Mucosa of descending colon (tissue), 3 donors: ENCODE measurements at regions not wholly inside any gene's neighbourhood (a gene's known extent, or its start where the extent isn't known, plus 50 kb on each side); places are given as distances from the start of the nearest gene placed in this dataset.

ENCODE experiments used
- ATAC-seq: fragments of 200-7000 bp; cut with Tn5 transposase; one replicate; pipeline ENCODE4 v1.9.1; 2020; ENCODE audit warnings: mild to moderate bottlenecking, moderate library complexity
- DNase-seq, 3 donors: peaks; one replicate each; pipeline ENCODE4 v3.0.0-alpha.2; 2020
- H3K36me3 ChIP-seq: fragments of 200-600 bp; one replicate; pipeline ENCODE4 v1.8.0; 2021; ENCODE audit warnings: low read depth, mild to moderate bottlenecking
- H3K4me1 ChIP-seq: fragments of 200-600 bp; one replicate; pipeline ENCODE4 v1.8.0; 2021; ENCODE audit warnings: low read depth, mild to moderate bottlenecking
- H3K4me3 ChIP-seq: fragments of 200-600 bp; one replicate; pipeline ENCODE4 v1.8.0; 2021; ENCODE audit warnings: mild to moderate bottlenecking
- H3K9me3 ChIP-seq: fragments of 200-600 bp; one replicate; pipeline ENCODE4 v1.8.0; 2021; ENCODE audit warnings: mild to moderate bottlenecking
- CTCF ChIP-seq: fragments of 200-600 bp; IDR thresholded peaks from one replicate; pipeline ENCODE4 v1.8.0; 2022; ENCODE audit warnings: antibody characterized with exemption, mild to moderate bottlenecking
- intact Hi-C, 2 donors: fragments of 100-400 bp; cut with DNase I in 1 of 2; cut with micrococcal nuclease in 1 of 2; formaldehyde crosslinking; loops; one replicate each; pipeline versions ENCODE4 v1.11.0 to v1.11.1; 2022; cut with DNase I, micrococcal nuclease
- donor health status: DM: no; HTN: no; CAD: no; lungs with moderate emphysema.
- donor health status: DM: no; HTN: no; CAD: no.
- donor health status: DM: no; HTN: yes; CAD: no.

GRCh38 chr7:33710608-33711007, 194.7 kb upstream of the BMPER start:
- no peaks in the 10 kb centered on the region for H3K9me3 ChIP-seq
- H3K36me3 ChIP-seq = no peaks in the 10 kb centered on the region
- intact Hi-C loops = no loop called here
- ATAC-seq (no peak), DNase-seq (no peak)
- H3K4me3 ChIP-seq = no peak overlapping the region
- no peak for TF ChIP-seq CTCF
- H3K4me1 ChIP-seq = no peaks in the 10 kb centered on the region

GRCh38 chr7:33711231-33712019, 193.9 kb upstream of the BMPER start:
- no peak for TF ChIP-seq CTCF
- H3K4me3 ChIP-seq = no peak overlapping the region
- H3K4me1 ChIP-seq = no peaks in the 10 kb centered on the region
- no peaks in the 10 kb centered on the region for H3K36me3 ChIP-seq
- no peaks in the 10 kb centered on the region for H3K9me3 ChIP-seq
- intact Hi-C loops = no loop called here
- DNase-seq (no peak), ATAC-seq (no peak)

- intact Hi-C loops = no loop called here
- no peaks in the 10 kb centered on the region for H3K4me1 ChIP-seq
- no peaks in the 10 kb centered on the region for H3K36me3 ChIP-seq
- H3K4me3 ChIP-seq = no peak overlapping the region
- H3K9me3 ChIP-seq = no peaks in the 10 kb centered on the region
- TF ChIP-seq CTCF = no peak
- DNase-seq (no peak), ATAC-seq (no peak)
Observed at GRCh38 chr7:33712020-33712414, 193.3 kb upstream of the BMPER start.

- Histone ChIP-seq H3K4me1 (no peaks in the 10 kb centered on the region), H3K4me3 (no peak overlapping the region), H3K36me3 (no peaks in the 10 kb centered on the region), H3K9me3 (no peaks in the 10 kb centered on the region)
- intact Hi-C loops = no loop called here
- no peak for DNase-seq
- no peak for ATAC-seq
- TF ChIP-seq CTCF = no peak
Observed at GRCh38 chr7:33714208-33714607, 191.1 kb upstream of the BMPER start.

GRCh38 chr7:33716581-33717477, 188.5 kb upstream of the BMPER start:
- intact Hi-C loops = no loop called here
- no peaks in the 10 kb centered on the region for H3K36me3 ChIP-seq
- H3K4me3 ChIP-seq = no peak overlapping the region
- H3K9me3 ChIP-seq = no peaks in the 10 kb centered on the region
- TF ChIP-seq CTCF = peak; percentile 11
- no peaks in the 10 kb centered on the region for H3K4me1 ChIP-seq
- ATAC-seq (peak; percentile 48), DNase-seq (peak in 1 of 3 donors; percentile 65)
